T-helper 1 cell (primary cell): ENCODE measurements at regions not wholly inside any gene's neighbourhood (a gene's known extent, or its start where the extent isn't known, plus 50 kb on each side); places are given as distances from the start of the nearest gene placed in this dataset.
"Not testable (repeated sequence)": the region's sequence is repeated elsewhere in the genome, so short reads cannot be mapped to it uniquely, and the experiment has no call there.

Experiments used
- DNase-seq, 5 donors: peaks; one replicate each; pipeline ENCODE4 v3.0.0-alpha.2; 2012 to 2020

DNA sequence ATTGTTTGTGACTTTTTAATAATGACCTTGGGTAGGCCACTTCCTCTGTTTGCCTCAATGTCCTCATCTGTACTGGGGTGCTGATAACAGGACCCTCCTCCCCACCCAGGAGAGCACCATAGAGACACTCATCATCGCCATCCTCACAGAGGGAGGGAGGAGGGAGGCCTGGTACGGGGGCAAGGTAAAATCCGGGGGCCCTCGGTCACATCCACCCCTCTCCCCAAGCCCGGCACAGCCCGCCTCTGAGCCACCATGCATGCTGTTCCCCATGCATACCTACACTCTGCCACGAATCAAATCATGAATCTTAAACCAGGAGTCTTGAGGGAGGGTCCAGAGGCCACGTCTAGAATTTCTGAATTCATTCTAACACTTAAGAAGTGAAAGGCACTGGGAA lies 74.9 kb upstream of the IQSEC1 start:
- DNase-seq: no peak

DNA sequence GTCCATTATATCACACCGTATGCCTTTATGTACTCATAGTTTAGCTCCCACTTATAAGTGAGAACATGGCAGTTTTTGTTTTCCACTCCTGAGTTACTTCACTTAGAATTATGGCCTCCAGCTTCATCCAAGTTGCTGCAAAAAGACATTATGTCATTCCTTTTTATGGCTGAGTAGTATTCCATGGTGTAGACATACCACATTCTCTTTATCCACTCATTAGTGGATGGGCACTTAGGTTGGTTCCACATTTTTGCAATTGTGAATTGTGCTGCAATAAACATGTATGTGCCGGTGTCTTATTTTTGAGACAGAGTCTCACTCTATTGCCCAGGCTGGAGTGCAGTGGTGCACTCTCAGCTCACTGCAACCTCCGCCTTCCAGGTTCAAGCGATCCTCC lies 74.1 kb upstream of the IQSEC1 start:
- no peak for DNase-seq

DNA sequence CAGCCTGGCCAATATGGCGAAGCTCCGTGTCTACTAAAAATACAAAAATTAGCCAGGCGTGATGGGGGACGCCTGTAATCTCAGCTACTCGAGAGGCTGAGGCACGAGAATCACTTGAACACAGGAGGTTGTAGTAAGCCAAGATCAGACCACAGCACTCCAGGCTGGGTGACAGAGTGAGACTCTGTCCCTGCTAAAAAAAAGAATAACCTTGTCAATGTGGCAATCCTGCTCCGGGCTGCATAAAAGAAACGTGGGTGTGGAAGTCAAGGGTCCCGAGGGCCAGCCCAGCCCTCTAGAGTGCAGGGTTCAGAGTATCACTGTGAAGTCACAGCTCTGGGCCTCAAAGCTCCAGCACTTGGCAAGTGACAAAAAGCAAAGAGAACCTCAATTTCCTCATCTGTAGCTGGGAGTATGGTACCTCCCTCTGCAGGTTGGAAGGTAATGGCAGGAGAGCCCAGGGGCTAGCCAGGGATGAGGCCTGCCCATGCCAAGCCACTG lies 73.5 kb upstream of the IQSEC1 start:
- no peak for DNase-seq

DNA sequence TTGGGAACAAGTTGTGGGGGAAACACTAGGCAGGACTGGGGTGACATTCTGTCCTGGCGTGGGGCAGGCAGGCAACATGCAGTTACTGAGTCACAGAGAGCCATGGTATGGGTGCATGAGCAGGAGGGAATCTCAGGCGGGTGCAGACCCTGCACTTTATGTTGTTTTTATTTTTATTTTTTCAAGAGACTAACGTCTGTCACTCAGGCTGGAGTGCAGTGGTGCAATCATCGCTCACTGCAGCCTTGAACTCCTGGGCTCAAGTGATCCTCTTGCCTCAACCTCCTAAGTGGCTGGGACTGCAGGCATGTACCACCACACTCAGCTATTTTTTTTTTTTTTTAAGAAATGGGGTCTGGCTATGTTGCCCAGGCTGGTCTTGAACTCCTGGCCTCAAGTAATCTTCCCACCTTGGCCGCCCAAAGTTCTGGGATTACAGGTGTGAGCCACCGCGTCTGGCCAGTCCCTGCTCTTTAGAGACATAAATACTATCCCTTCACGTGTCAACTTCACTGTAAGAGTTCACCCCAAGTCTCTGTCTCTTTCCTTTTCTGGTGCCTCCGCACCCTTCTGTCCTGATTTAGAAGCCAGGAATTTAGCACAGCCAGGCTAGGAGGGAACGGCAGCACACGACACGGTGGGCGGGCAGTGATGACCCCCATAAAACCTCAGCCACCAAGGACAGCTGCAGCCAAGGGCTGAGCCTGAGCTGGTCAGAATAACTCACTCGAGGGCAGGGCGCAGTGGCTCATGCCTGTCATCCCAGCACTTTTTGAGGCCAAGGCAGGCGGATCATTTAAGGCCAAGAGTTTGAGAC lies 72.8 kb upstream of the IQSEC1 start:
- no peak for DNase-seq

DNA sequence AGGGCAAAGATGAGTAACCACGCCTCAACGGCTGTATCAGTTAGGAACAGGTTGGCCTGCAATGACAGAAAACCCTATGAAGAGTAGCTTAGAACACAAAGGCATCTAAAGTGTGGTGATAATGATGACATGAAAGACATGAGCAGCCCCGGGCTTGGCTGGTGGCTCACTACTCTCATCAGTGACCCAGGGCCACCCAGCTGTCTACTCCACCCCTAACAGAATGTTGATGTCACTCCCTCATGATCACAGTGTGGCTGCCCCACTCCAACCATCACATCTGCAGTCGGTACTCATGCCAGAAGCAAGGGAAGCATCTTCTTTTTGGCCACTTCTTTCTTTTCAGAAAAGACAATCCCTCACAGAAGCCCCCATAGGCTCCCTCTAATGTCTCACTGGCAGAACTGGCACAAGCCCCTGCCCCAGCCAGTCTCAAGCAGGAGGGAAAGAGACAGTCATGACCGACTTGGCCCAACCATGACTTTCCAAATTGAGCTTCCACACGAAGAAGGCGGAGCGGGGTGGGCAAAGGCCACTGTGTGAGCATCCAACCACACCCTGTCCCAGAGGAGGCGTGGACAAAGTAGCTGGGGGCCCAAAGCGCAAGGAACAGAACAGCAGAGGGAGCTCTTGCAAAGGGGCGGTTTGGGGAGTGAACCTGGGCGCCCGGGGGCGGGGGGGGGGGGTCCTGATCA lies 72.0 kb upstream of the IQSEC1 start:
- no peak for DNase-seq

DNA sequence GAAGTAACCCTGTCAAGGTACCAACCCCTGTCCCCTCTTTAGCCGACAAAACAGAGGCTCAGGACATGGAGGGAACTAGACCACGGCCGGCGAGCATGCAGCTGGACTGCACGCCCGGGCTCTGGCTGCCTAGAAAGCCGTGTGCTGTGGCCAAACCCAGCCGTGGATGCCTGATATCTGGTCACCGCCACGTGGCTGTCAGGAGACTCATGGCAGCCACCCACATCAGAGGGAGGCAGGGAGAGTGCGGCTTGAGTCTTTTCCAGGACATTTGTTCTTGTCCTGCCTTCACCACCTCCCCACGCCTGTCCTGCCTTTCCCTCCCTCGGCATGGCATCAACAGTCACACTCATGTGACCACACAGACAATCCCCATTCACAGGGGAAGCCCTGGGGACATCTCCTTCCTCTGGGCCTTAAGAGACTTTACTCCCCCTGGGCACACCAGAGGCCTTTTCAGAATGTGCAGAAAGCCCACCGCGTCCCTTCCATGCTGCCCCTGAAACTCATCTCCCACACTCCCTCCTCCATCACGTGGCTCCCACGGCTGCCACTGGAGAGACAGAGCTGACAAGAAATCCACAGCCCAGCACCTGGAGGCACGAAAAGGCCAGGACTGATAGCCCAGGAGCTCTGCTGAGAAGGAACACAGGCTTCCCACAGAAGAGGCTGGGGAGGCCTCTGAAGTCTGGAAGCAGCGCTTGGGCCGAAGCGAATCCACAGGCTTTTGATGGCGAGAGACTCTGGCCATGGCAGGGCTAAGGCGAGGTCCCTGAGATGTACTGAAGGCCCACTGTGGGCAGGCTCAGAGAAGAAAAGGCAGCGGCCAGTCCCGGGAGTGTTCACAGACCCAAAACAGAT lies 71.2 kb upstream of the IQSEC1 start:
- no peak for DNase-seq

DNA sequence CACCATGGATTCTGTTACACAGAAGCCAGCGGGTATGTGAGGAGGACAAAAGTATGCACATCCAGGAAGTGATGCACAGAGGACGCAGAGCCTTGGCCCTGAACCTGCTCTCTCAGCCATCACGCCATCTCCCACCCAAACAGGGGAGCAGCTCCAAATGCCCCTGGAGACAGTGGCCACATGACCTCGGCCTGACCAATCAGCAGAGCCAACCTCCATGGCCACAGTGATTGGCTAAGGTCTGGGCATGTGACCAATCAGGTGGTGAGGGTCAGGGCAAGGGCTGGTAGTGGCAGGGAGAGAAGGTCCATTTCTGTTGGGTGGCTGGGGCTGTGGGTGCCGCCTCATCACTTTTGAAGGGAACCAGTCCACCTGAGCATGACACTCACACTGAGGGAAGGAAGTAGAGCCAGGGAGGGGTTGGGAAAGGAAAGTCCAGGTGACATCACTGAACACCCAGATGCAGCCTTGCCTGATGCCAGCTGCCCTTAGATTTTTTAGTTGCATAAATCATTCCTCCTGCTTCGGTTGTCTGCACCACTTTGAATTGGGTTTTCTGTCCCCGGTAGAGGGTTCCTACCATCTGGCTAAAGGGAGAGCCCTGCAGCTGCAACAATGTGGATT lies 70.3 kb upstream of the IQSEC1 start:
- no peak for DNase-seq

DNA sequence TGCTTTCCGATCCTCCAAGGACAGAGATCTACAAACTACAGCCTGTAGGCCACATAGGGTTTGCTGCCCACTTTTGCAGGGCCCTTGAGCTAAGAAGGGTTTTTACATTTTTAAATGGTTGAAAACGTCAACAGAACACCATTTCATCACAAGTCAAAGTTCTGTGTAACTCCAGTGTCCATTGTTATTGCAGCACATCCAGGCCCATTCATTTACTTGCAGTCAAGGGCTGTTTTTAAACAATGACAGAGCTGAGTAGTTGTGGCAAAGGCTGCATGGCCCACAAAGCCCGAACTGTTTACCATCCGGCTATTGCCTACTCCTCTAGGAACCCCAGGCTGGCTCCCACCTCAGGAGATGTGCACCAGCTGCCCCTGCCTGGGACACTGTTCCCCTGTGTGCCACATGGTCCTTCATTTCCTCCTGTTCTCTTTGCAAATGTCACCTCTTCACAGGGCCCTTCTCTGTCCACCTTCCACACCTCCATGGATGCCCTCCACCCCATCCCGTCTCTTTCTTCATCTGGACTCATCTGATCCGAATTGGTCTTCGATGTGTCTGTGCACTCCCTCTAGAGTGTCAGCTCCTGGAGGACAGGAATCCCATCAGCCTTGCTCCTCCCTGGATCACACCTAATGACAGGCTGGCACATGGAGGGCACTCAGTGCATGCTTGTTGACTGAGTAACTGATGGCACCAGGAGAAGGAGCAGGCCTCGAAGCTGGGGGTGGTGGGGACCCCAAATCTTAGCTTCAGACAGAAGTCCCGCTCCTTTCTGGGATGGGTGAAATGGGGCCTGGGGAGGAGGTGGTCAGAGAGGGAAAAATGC lies 69.5 kb upstream of the IQSEC1 start:
- DNase-seq: no peak

DNA sequence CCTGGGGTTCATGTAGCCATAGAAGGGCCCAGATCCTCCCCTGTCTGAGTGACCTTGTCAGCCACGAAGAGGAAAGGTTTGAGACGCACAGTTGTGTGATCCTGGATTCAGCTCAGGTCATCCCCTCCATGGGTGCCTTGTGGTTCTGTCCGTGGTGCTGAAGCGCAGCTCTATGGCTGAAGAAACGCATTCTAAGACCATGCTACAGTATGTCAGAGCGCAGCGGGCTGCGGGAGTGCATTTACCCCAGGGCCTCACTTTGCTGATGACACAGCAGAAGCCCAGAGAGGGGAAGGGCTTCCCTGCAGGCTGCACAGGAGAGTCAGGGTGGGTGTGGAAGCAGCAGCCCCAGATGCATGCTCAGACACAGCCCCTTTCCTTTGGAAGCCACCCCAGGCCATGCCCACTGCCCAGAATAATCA lies 68.8 kb upstream of the IQSEC1 start:
- no peak for DNase-seq

DNA sequence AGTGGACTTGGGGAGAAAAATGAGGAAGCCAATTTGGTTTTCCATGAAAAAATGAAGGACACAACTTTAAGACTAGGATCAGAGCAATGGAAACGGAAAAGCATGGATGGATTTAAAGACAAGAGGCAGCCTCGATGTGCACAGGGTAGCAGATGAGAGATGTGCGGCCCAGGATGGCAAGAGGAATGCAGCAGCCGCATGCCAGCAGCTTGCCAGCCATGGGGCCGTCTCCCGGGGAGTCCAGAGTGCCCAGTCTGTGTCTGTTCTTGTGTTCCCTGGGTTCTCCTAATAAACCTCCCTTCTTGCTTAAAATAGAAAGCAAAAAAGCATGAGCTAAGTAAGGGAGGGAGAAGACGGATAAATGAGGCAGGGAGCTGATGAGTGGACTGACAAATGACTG lies 68.0 kb upstream of the IQSEC1 start:
- no peak for DNase-seq

DNA sequence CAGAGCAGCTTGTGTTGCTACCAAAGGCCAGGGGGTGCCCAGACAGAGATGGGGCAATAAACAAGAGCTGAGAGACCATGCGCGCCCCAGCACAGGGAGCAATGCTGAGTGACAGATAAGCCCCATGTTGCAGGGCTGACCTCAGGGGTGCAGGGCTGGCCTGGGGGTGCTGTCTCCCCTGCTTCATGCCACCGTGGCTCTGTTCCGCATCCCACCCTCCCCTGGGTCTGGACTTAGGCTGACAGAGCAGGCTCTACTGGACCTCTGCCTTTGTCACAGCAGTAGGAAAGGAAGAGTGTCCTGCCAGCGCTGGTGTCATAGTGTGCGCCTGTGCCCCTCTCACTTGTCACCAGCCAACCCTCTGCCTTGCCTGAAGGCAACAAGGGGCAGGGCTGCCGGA lies 67.4 kb upstream of the IQSEC1 start:
- DNase-seq: no peak

DNA sequence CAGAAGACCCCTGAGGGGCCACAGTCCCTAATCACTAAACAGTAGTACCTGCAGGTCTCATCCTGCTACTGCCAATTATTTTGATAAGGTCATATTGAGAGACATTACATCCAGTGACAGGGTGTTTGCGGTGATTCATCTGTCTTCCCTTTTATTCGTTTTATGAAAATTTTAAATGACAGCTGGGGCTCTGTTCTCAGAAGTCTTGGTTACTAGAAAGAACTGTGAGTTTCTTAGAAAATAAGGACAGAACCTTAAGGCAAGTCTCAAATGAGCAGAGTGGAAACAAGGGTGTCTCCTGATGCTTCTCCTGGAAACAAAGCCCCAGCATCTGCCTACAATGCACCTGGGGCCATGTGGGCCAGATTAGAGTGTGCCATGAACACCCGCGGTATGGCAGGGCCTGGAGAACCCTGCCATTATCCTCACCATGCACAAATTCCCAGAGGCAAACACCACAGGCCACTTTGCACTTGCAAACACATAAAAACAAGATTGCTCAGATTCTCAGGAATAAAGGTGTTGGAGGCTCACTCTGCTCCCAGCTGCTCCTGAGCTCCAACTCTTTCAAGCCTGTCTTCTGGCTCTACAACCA lies 66.3 kb upstream of the IQSEC1 start:
- no peak for DNase-seq

DNA sequence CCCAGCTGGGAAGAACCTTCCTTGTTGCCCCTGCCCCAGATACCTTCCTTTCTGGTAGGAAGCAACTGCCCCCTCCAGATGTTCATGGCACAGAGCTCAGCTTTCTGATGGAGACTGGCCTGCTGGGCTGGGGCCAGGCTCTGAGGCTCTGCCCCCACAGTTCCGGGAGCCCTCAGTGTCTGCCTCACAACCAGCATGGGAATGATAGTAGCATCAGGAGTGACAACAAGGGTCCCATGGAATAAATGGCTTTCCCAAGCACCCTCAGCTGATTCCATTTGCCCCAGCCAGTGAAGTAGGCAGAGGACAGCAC lies 65.6 kb upstream of the IQSEC1 start:
- no peak for DNase-seq

DNA sequence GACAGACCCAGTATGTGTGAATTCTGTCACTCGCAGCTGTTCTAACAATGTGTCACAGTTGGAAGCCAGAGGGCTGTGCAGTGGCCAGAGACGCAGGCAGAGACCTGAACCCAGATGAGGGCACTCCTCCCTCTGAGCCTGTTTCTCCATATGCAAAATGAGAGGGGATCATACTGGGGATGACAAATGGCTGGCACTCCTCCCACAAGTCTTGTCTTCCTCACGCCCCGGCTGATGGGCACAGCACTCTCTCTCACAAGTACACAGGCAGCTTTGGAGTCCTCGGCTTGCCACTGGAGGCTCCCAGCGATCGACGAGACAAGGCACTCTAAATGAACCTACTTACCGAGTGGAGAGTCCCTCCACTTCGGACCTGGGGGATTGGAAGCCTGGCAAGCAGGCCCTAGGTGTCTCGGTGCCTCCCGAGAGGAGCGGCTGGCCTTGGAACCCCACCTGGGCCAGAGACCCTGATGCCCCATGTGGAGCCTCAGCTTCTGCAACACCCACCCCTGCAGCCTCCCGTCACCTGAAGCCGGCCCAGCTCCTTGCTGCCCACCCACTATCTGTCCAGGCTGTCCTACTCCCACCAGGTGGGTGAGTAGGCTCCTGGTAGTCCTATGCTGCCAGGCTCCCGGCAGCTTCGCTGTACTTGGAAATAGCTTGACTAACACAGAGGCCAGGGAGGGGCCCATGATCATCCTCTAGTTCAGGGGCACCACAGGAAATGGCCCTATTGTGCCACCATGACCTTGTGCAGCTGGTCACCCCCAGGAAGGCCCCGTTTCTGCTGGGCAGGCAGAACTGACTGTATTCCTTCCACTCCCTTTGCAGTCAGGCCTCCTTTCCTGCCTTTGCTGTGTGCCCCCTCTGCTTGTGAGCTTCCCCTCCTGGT lies 65.0 kb upstream of the IQSEC1 start:
- no peak for DNase-seq

DNA sequence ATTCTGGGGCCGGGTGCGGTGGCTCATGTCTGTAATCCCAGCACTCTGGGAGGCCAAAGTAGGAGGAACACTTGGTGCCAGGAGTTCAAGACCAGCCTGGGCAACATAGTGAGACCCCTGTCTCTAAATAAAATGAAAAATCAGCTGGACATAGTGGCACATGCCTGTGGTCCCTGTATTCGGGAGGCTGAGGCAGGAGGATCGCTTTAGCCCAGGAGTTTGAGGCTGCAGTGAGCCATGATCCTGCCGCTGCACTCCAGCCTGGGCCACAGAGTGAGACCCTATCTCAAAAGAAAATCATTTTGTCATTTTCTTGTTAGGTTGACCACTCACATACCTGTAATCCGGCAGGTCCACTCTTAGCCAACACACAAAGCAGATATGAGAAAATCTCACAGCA lies 63.6 kb upstream of the IQSEC1 start:
- DNase-seq: not testable (repeated sequence)

DNA sequence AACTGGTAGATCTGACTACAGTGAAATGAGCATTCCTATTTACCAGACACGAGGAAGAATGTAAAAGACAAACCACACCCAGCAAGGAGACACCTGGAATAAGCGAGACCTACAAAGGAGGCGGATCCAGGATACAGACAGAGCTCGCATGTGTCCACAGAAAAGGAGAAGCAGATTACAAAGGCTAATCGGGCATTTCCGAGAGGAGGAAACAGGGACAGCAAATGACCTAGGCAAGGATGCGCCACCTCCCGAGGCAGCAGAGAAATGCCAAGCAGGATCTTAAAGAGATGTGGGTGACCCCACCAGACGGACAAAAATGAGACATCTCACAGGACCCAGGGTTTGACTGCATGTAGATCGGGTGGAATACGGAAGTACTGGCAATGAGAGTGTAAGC lies 63.2 kb upstream of the IQSEC1 start:
- DNase-seq: no peak

DNA sequence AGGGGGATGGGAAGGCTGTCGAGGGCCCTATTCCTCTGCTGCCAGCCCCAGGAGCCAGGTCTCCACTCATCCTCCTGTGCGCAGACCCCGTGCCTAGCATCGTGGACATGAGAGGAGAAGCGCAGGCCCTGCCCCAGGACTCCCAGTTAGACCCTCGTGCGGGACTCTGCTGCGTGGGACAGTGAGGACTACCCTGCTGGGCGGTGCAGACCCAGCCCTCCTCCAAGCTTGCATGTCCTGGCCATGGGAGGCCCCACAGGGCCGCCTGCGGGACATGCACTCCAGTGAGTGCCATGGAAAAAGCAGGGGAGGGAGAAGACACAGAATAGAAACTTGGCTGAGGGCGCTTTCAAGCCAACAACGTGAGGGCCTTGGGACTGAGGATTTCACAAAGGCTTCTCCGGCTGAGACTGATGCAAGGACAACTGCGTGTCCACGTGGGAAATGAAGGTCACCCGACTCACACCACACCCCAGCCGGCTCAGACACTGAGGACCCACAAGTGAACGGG lies 62.6 kb upstream of the IQSEC1 start:
- DNase-seq: no peak

DNA sequence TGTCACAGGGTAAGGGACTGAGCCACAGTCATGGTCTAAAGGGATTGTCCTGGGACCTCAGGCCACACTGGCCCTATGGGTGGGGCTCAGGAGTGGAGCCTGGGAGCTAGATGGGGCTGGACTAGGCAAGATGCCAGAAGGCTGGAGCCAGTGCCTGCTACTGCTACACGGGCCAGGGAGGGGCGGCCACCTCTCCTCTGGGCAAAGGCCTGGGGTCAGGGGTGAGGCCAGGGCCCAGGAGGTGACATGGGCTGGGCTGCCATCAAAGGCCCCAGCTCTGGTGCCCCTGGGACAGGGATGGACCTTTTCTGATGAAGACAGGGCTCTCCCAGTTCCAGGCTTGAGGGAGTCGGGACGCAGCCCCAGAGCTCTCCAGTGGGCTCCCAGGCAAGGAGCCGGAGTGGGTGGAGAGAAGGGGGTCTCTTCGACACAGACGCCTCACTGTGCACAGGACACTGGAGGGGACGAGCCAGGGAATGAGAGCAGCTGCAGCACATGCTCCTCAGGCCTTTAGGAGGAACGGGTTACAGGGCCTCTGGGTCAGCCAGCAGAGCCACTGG lies 62.1 kb upstream of the IQSEC1 start:
- DNase-seq: no peak

DNA sequence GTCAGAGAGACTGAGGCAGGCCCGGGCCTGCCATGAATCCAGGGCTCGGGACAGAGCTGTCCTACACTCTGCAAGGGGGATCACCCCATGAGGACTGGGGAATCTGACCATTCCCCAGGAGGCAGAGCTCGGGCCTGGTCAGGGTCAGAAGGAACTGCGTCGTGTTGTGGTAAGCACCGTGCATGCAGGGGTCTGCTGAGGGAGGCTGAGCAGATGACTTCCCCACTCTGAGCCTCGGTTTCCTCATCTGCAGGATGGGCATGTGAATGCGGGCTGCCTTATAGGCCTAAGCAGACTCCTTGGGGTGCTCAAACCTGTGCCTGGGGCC lies 61.6 kb upstream of the IQSEC1 start:
- no peak for DNase-seq
